ENCODE measurements at regions not wholly inside any gene's neighbourhood (a gene's known extent, or its start where the extent isn't known, plus 50 kb on each side); places are given as distances from the start of the nearest gene placed in this dataset.

- TF ChIP-seq CTCF (IDR thresholded peaks at IDR 0.05) (no peak), POLR2A (IDR thresholded peaks at IDR 0.05; ENCODE audit: low read depth) (no peak), POLR2AphosphoS5 (IDR thresholded peaks at IDR 0.05) (no peak), EP300 (IDR thresholded peaks at IDR 0.05) (no peak)
Observed at GRCh38 chr17:77893144-77894044, 65.1 kb upstream of the TNRC6C start.
